ENCODE measurements at regions not wholly inside any gene's neighbourhood (a gene's known extent, or its start where the extent isn't known, plus 50 kb on each side); places are given as distances from the start of the nearest gene placed in this dataset.
A peak's percentile ranks its signal among the peaks of the same experiment; 100 is the strongest.

DNA sequence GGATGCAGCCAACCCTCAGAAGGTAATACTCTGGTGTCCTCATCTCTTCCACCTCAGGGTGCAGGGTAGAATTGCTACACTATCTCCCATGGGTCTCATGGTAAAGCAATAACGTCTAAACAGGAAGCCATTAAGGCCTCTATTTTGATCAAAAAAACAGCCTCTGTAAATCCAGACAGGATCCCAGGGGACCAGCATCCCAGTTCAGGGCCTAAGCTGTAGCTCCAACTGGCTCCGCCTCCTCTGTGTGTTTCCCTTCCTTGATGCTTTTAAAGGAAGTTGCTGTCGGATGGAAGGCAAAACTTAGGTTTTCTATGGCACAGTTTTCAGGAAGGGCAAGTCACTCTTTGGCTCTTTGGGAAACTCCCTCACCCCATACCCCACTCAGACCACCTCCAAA, 222.0 kb downstream of the MAFB start:
- peak overlapping the region; percentile 81 for H2AFZ ChIP-seq
- DNase-seq (ENCODE audit: low spot score) (no peak), ATAC-seq (no peak)
- no peaks in the 10 kb centered on the region for H3K79me2 ChIP-seq (replicated peaks; ENCODE audit: insufficient read depth)
- no peaks in the 10 kb centered on the region for H3F3A ChIP-seq (replicated peaks; ENCODE audit: low read depth)
- peaks cover 9% of the 10 kb centered on the region; the same call in 1 of the 2 replicates for H3K9me2 ChIP-seq (ENCODE audit: insufficient read depth)
- Mint-ChIP-seq H3K27me3 (ENCODE audit: insufficient read depth, low read depth, poor library complexity) (peaks cover 2% of the 10 kb centered on the region), H3K4me3 (no peak overlapping the region), H3K36me3 (ENCODE audit: low read depth) (no peaks in the 10 kb centered on the region), H3K4me1 (peaks cover 5% of the 10 kb centered on the region; the same call in 2 of the 3 replicates), H3K9me3 (no peaks in the 10 kb centered on the region), H3K27ac (no peak overlapping the region)
- no peak overlapping the region for H3K4me3 ChIP-seq
- no peak overlapping the region for H3K4me2 ChIP-seq
- H3K36me3 ChIP-seq (ENCODE audit: insufficient read depth) = no peaks in the 10 kb centered on the region
- H3K27me3 ChIP-seq (ENCODE audit: insufficient read depth) = no peaks in the 10 kb centered on the region
- no peak for TF ChIP-seq EZH2 (IDR thresholded peaks at IDR 0.05; ENCODE audit: low read depth, unreplicated experiment)
- H4K20me1 ChIP-seq (replicated peaks; ENCODE audit: insufficient read depth) = no peaks in the 10 kb centered on the region
- H3K4me1 ChIP-seq (ENCODE audit: insufficient read depth) = no peaks in the 10 kb centered on the region
- H3K27ac ChIP-seq (ENCODE audit: low read depth) = no peak overlapping the region

DNA sequence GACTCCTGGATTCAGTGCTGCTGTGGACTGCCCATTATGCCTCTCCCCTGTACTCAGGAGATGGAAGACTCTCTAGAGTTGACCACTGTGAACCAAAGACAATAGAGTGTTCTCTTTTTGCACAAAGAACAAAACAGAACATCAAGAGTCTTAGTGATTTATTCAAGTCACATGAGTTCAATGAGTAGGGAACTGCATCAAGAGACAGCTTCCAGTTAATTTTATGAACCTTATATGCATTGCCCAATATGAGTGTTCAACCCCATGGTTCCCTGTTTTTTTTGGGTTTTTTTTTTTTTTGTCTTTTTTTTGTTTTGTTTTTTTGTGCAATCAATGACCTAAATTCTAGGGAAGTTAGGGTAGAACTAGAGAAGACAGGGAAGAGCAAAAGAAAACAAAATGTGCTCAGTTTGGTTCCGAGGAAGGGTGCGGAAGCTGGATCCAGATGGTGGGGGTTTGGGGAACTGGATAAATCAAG, 224.3 kb downstream of the MAFB start:
- Histone ChIP-seq H2AFZ (no peak overlapping the region), H3K4me2 (no peak overlapping the region), H3F3A (replicated peaks; ENCODE audit: low read depth) (no peaks in the 10 kb centered on the region), H3K36me3 (ENCODE audit: insufficient read depth) (no peaks in the 10 kb centered on the region), H3K9me2 (ENCODE audit: insufficient read depth) (peaks cover 9% of the 10 kb centered on the region; the same call in 1 of the 2 replicates), H3K79me2 (replicated peaks; ENCODE audit: insufficient read depth) (no peaks in the 10 kb centered on the region), H4K20me1 (replicated peaks; ENCODE audit: insufficient read depth) (no peaks in the 10 kb centered on the region), H3K4me1 (ENCODE audit: insufficient read depth) (no peaks in the 10 kb centered on the region), H3K27me3 (ENCODE audit: insufficient read depth) (no peaks in the 10 kb centered on the region), H3K4me3 (no peak overlapping the region), H3K27ac (ENCODE audit: low read depth) (no peak overlapping the region)
- ATAC-seq (no peak), DNase-seq (ENCODE audit: low spot score) (no peak)
- H3K9me3 Mint-ChIP-seq = no peaks in the 10 kb centered on the region
- H3K27me3 Mint-ChIP-seq (ENCODE audit: insufficient read depth, low read depth, poor library complexity) = peaks cover 4% of the 10 kb centered on the region
- H3K4me3 Mint-ChIP-seq = no peak overlapping the region
- H3K4me1 Mint-ChIP-seq = peaks cover 2% of the 10 kb centered on the region; the same call in 1 of the 3 replicates
- H3K36me3 Mint-ChIP-seq (ENCODE audit: low read depth) = no peaks in the 10 kb centered on the region; the same call in 2 of the 3 replicates
- TF ChIP-seq, protein P1, sequence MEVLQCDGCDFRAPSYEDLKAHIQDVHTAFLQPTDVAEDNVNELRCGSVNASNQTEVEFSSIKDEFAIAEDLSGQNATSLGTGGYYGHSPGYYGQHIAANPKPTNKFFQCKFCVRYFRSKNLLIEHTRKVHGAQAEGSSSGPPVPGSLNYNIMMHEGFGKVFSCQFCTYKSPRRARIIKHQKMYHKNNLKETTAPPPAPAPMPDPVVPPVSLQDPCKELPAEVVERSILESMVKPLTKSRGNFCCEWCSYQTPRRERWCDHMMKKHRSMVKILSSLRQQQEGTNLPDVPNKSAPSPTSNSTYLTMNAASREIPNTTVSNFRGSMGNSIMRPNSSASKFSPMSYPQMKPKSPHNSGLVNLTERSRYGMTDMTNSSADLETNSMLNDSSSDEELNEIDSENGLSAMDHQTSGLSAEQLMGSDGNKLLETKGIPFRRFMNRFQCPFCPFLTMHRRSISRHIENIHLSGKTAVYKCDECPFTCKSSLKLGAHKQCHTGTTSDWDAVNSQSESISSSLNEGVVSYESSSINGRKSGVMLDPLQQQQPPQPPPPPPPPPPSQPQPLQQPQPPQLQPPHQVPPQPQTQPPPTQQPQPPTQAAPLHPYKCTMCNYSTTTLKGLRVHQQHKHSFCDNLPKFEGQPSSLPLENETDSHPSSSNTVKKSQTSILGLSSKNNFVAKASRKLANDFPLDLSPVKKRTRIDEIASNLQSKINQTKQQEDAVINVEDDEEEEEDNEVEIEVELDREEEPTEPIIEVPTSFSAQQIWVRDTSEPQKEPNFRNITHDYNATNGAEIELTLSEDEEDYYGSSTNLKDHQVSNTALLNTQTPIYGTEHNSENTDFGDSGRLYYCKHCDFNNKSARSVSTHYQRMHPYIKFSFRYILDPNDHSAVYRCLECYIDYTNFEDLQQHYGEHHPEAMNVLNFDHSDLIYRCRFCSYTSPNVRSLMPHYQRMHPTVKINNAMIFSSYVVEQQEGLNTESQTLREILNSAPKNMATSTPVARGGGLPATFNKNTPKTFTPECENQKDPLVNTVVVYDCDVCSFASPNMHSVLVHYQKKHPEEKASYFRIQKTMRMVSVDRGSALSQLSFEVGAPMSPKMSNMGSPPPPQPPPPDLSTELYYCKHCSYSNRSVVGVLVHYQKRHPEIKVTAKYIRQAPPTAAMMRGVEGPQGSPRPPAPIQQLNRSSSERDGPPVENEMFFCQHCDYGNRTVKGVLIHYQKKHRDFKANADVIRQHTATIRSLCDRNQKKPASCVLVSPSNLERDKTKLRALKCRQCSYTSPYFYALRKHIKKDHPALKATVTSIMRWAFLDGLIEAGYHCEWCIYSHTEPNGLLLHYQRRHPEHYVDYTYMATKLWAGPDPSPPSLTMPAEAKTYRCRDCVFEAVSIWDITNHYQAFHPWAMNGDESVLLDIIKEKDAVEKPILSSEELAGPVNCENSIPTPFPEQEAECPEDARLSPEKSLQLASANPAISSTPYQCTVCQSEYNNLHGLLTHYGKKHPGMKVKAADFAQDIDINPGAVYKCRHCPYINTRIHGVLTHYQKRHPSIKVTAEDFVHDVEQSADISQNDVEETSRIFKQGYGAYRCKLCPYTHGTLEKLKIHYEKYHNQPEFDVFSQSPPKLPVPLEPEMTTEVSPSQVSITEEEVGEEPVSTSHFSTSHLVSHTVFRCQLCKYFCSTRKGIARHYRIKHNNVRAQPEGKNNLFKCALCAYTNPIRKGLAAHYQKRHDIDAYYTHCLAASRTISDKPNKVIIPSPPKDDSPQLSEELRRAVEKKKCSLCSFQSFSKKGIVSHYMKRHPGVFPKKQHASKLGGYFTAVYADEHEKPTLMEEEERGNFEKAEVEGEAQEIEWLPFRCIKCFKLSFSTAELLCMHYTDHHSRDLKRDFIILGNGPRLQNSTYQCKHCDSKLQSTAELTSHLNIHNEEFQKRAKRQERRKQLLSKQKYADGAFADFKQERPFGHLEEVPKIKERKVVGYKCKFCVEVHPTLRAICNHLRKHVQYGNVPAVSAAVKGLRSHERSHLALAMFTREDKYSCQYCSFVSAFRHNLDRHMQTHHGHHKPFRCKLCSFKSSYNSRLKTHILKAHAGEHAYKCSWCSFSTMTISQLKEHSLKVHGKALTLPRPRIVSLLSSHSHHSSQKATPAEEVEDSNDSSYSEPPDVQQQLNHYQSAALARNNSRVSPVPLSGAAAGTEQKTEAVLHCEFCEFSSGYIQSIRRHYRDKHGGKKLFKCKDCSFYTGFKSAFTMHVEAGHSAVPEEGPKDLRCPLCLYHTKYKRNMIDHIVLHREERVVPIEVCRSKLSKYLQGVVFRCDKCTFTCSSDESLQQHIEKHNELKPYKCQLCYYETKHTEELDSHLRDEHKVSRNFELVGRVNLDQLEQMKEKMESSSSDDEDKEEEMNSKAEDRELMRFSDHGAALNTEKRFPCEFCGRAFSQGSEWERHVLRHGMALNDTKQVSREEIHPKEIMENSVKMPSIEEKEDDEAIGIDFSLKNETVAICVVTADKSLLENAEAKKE (CRISPR knock-in tag; IDR thresholded peaks at IDR 0.05) = no peak
- TF ChIP-seq, protein P2, sequence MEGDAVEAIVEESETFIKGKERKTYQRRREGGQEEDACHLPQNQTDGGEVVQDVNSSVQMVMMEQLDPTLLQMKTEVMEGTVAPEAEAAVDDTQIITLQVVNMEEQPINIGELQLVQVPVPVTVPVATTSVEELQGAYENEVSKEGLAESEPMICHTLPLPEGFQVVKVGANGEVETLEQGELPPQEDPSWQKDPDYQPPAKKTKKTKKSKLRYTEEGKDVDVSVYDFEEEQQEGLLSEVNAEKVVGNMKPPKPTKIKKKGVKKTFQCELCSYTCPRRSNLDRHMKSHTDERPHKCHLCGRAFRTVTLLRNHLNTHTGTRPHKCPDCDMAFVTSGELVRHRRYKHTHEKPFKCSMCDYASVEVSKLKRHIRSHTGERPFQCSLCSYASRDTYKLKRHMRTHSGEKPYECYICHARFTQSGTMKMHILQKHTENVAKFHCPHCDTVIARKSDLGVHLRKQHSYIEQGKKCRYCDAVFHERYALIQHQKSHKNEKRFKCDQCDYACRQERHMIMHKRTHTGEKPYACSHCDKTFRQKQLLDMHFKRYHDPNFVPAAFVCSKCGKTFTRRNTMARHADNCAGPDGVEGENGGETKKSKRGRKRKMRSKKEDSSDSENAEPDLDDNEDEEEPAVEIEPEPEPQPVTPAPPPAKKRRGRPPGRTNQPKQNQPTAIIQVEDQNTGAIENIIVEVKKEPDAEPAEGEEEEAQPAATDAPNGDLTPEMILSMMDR (conservative IDR thresholded peaks at IDR 0.05; ENCODE audit: low read depth in 2 of 2) = no peak
- TF ChIP-seq ZNF114 (CRISPR knock-in tag; IDR thresholded peaks at IDR 0.05) (no peak), JUNB (IDR thresholded peaks at IDR 0.05; ENCODE audit: unreplicated experiment) (no peak), STAT1 (IDR thresholded peaks at IDR 0.05; ENCODE audit: unreplicated experiment) (no peak)
- H3K27ac Mint-ChIP-seq = no peak overlapping the region
